ENCODE measurements at regions not wholly inside any gene's neighbourhood (a gene's known extent, or its start where the extent isn't known, plus 50 kb on each side); places are given as distances from the start of the nearest gene placed in this dataset.

DNA sequence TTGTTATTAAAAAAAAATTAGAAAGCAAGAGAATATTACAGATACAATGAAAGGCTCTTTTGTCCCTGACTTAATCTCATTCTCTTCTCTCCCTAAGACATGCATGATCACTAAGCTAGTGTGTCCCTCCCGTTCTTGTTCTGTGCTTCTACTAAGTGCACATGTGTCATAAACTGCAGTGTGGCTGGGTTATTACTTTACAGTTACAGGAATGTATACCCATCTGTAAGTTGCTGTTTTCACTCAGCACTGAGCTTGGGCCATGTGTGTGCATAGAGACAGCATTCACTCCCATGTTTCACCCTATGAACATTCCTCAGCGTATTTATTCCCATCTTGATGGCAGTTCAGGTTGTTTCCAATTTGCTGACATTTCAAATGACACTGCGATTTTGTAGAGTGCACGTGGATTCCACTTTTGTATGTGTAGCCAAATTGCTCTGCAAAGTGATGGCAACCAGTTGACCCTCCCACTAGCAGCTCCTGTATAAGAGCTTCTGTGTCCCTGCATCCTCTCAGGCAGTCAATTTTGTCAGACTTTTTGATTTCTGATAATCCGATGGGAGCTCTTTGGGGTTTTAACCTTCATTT, 145.8 kb upstream of the UBE2E1 start:
- DNase-seq: no peak
- 82 to 92% (median 88%) methylated on average over 5 of the region's 5 CpGs for WGBS, 5 donors
- TF ChIP-seq POLR2A (IDR thresholded peaks at IDR 0.05) (no peak), POLR2AphosphoS5 (IDR thresholded peaks at IDR 0.05) (no peak)
- TF ChIP-seq, protein P1, sequence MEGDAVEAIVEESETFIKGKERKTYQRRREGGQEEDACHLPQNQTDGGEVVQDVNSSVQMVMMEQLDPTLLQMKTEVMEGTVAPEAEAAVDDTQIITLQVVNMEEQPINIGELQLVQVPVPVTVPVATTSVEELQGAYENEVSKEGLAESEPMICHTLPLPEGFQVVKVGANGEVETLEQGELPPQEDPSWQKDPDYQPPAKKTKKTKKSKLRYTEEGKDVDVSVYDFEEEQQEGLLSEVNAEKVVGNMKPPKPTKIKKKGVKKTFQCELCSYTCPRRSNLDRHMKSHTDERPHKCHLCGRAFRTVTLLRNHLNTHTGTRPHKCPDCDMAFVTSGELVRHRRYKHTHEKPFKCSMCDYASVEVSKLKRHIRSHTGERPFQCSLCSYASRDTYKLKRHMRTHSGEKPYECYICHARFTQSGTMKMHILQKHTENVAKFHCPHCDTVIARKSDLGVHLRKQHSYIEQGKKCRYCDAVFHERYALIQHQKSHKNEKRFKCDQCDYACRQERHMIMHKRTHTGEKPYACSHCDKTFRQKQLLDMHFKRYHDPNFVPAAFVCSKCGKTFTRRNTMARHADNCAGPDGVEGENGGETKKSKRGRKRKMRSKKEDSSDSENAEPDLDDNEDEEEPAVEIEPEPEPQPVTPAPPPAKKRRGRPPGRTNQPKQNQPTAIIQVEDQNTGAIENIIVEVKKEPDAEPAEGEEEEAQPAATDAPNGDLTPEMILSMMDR (IDR thresholded peaks at IDR 0.05 in 8 of 11, conservative IDR thresholded peaks at IDR 0.05 in 3 of 11): no peak
- Histone ChIP-seq H3K27me3 (replicated peaks in 1 of 7) (no peaks in the 10 kb centered on the region), H3K36me3 (no peaks in the 10 kb centered on the region), H3K4me3 (no peak overlapping the region), H3K27ac (no peak overlapping the region), H3K4me1 (peaks cover 0 to 35% (median 15%) of the 10 kb centered on the region in 6 donors), H3K9me3 (peaks cover 0 to 7% (median 2%) of the 10 kb centered on the region in 8 donors)
- intact Hi-C loops (cut with DNase I; ENCODE audit: low total_unique reads): no loop called here

DNA sequence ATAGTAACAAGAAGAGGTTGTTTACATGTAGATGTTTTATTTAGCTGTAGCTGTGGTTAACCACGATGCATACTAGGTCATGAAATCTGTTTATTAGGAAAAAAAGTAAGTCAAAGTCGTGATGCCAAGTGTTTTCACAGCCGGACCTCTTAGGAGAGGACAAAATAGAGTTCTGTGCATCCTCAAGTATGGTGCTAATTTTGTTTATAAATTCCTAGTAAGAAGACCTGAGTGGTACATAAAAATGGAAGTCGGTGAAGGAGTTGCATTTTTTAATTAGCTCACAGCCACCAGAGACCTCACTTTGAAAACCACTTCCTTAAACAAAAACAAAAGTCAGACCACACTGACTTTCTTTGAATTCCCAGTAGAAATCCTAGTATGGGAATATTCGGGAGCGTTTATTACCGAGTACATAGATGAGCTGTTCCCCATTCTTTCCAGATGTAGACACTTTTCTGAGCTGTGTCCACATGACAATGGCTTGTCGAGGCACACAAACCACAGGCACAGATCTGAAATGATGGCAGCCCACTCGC, 143.6 kb upstream of the UBE2E1 start:
- Histone ChIP-seq H3K27ac (no peak overlapping the region), H3K27me3 (replicated peaks in 1 of 7) (no peaks in the 10 kb centered on the region), H3K9me3 (no peaks in the 10 kb centered on the region), H3K4me3 (no peak overlapping the region), H3K4me1 (peaks cover 0 to 34% (median 15%) of the 10 kb centered on the region in 6 donors), H3K36me3 (no peaks in the 10 kb centered on the region)
- intact Hi-C loops (cut with DNase I; ENCODE audit: low total_unique reads): no loop called here
- WGBS, 5 donors: 55 to 67% (median 61%) methylated on average over 9 of the region's 9 CpGs
- DNase-seq: no peak
- no peak for TF ChIP-seq POLR2A (IDR thresholded peaks at IDR 0.05)
- TF ChIP-seq, protein P1 (IDR thresholded peaks at IDR 0.05 in 8 of 11, conservative IDR thresholded peaks at IDR 0.05 in 3 of 11): no peak
- no peak for TF ChIP-seq POLR2AphosphoS5 (IDR thresholded peaks at IDR 0.05)

DNA sequence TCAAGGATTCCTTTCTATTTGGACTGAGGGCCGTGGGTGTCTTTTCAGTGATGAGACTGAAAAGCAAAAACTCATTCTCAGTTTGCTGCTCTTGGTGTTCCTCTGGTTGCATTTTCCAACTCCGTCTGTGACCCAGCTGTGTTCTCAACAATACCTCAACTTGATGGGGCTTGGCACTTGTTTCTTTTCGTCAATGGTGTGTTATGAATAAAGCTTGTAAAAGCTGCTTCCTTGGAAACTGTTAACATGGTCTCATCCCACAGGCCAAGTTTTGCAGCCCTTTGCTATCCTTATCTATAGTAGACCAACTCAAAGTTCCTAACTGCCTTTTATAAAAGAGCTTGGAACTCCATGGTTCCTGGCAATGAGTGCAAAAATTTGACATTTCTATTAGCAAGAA, 142.5 kb upstream of the UBE2E1 start:
- Histone ChIP-seq H3K36me3 (no peaks in the 10 kb centered on the region), H3K27me3 (replicated peaks in 1 of 7) (no peaks in the 10 kb centered on the region), H3K4me1 (peaks cover 0 to 33% (median 15%) of the 10 kb centered on the region in 6 donors), H3K9me3 (no peaks in the 10 kb centered on the region), H3K27ac (no peak overlapping the region), H3K4me3 (no peak overlapping the region)
- no peak for DNase-seq
- intact Hi-C loops (cut with DNase I; ENCODE audit: low total_unique reads): no loop called here
- 81 to 86% (median 85%) methylated on average over 3 of the region's 3 CpGs for WGBS, 5 donors
- TF ChIP-seq POLR2AphosphoS5 (IDR thresholded peaks at IDR 0.05) (no peak), POLR2A (IDR thresholded peaks at IDR 0.05) (no peak)
- TF ChIP-seq, protein P1 (IDR thresholded peaks at IDR 0.05 in 8 of 11, conservative IDR thresholded peaks at IDR 0.05 in 3 of 11): no peak

DNA sequence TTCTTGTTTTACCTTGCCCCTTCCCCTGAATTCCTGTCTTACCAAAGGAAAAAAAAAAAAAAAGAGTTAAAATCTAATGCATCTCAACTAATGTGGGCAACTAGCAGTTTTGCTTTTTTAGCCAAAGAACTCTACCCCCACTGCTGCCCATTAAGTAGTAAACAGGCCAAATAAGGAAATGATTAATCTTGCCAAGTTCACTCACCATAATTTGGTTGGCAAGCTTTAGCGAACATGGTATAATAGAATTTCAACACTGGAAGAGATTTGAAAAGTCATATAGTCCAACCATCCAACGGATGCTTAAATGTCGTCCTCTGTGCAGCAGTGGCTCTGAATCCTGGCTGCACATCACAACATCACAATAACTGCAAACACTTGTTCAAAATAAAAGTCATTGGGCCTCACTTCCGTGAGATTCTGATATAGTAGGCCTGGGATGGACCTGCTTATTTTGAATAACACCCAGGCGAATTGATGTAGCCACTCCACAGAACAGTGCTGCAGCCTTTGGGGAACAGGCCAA, 142.0 kb upstream of the UBE2E1 start:
- Histone ChIP-seq H3K4me3 (no peak overlapping the region), H3K9me3 (no peaks in the 10 kb centered on the region), H3K27ac (no peak overlapping the region), H3K36me3 (no peaks in the 10 kb centered on the region), H3K27me3 (replicated peaks in 1 of 7) (no peaks in the 10 kb centered on the region), H3K4me1 (peaks cover 0 to 29% (median 13%) of the 10 kb centered on the region in 6 donors)
- no peak for TF ChIP-seq POLR2A (IDR thresholded peaks at IDR 0.05)
- TF ChIP-seq POLR2AphosphoS5 (IDR thresholded peaks at IDR 0.05): no peak
- TF ChIP-seq, protein P1 (IDR thresholded peaks at IDR 0.05 in 8 of 11, conservative IDR thresholded peaks at IDR 0.05 in 3 of 11): no peak
- WGBS, 5 donors: 73 to 94% (median 79%) methylated on average over 5 of the region's 5 CpGs
- DNase-seq: no peak
- intact Hi-C loops (cut with DNase I; ENCODE audit: low total_unique reads): no loop called here
